ENCODE measurements at regions not wholly inside any gene's neighbourhood (a gene's known extent, or its start where the extent isn't known, plus 50 kb on each side); places are given as distances from the start of the nearest gene placed in this dataset.

- TF ChIP-seq CTCF (IDR thresholded peaks at IDR 0.05) (no peak), POLR2A (IDR thresholded peaks at IDR 0.05) (no peak)
Observed at GRCh38 chr11:80553565-80553964, 1112.7 kb upstream of the TENM4 start.
